ENCODE measurements at regions not wholly inside any gene's neighbourhood (a gene's known extent, or its start where the extent isn't known, plus 50 kb on each side); places are given as distances from the start of the nearest gene placed in this dataset.
"Not testable (repeated sequence)": the region's sequence is repeated elsewhere in the genome, so short reads cannot be mapped to it uniquely, and the experiment has no call there.

GRCh38 chr6:85236636-85237035, 213.2 kb upstream of the NT5E start:
- no peaks in the 10 kb centered on the region for H3K4me1 Mint-ChIP-seq

GRCh38 chr6:85227345-85227744, 222.5 kb upstream of the NT5E start:
- H3K27ac Mint-ChIP-seq = not testable (repeated sequence)
- WGBS (ENCODE audit: extremely low coverage, insufficient read length, low lambda C conversion rate) = no CpG with 5 or more reads among the region's 1 CpG

More at GRCh38 chr6:85236636-85237035, 213.2 kb upstream of the NT5E start:
- Histone ChIP-seq H3K79me2 (ENCODE audit: insufficient read depth, low read length) (no peaks in the 10 kb centered on the region), H3K79me1 (ENCODE audit: insufficient read depth, low read depth, low read length, poor library complexity, severe bottlenecking) (no peaks in the 10 kb centered on the region), H2AFZ (ENCODE audit: low read length) (no peak overlapping the region), H3T11ph (ENCODE audit: low read length) (no peak overlapping the region), H3K18ac (ENCODE audit: insufficient read length, low read depth, low read length) (no peak overlapping the region), H3K4me1 (ENCODE audit: insufficient read depth, low read length) (no peaks in the 10 kb centered on the region), H3K56ac (ENCODE audit: insufficient read length, low read depth, low read length) (no peak overlapping the region), H2BK120ac (ENCODE audit: low read depth, low read length, poor library complexity, severe bottlenecking) (no peak overlapping the region), H3K4me2 (ENCODE audit: insufficient read depth, insufficient read length, low read length) (no peak overlapping the region), H3K9me3 (ENCODE audit: control insufficient read depth, low read depth, low read length) (no peaks in the 10 kb centered on the region), H4K8ac (replicated peaks; ENCODE audit: insufficient read length, low read depth, low read length) (no peak overlapping the region), H3K23me2 (ENCODE audit: insufficient read length, low read depth, low read length, poor library complexity, severe bottlenecking) (no peaks in the 10 kb centered on the region), H3K23ac (ENCODE audit: insufficient read length, low read depth, low read length) (no peak overlapping the region), H4K5ac (ENCODE audit: insufficient read length, low read depth, low read length) (no peak overlapping the region), H4K91ac (ENCODE audit: insufficient read length, low read depth, low read length) (no peak overlapping the region), H2BK20ac (ENCODE audit: low read depth, low read length, poor library complexity, severe bottlenecking) (no peak overlapping the region), H2BK12ac (ENCODE audit: insufficient read length, low read depth, low read length) (no peak overlapping the region), H3K27ac (ENCODE audit: insufficient read length, low read depth, low read length) (no peak overlapping the region), H2BK5ac (ENCODE audit: insufficient read length, low read length) (no peak overlapping the region), H2BK15ac (ENCODE audit: low read depth, low read length) (no peak overlapping the region), H4K20me1 (ENCODE audit: control insufficient read depth, insufficient read depth, insufficient read length) (no peaks in the 10 kb centered on the region), H2AK5ac (ENCODE audit: insufficient read length, low read length) (no peak overlapping the region), H3K9ac (ENCODE audit: extremely low read depth, insufficient read length, low read length) (no peak overlapping the region), H3K14ac (ENCODE audit: insufficient read depth, low read length) (no peak overlapping the region), H3K27me3 (ENCODE audit: insufficient read depth, low read length) (no peaks in the 10 kb centered on the region), H3K4ac (ENCODE audit: low read depth, low read length) (no peak overlapping the region)
- no CpG with 5 or more reads among the region's 3 CpGs for WGBS (ENCODE audit: extremely low coverage, insufficient read length, low lambda C conversion rate)
- no peak for DNase-seq
- Mint-ChIP-seq H3K9me3 (no peaks in the 10 kb centered on the region), H3K27ac (no peak overlapping the region), H3K27me3 (ENCODE audit: low read depth) (no peaks in the 10 kb centered on the region), H3K36me3 (ENCODE audit: insufficient read depth in 1 of 3, low read depth in 3 of 3) (no peaks in the 10 kb centered on the region), H3K4me3 (no peak overlapping the region)
- TF ChIP-seq CTCF (conservative IDR thresholded peaks at IDR 0.05) = no peak

More at GRCh38 chr6:85227345-85227744, 222.5 kb upstream of the NT5E start:
- not testable (repeated sequence) for H3K79me2 ChIP-seq (ENCODE audit: insufficient read depth, low read length); H3K27me3 ChIP-seq (ENCODE audit: insufficient read depth, low read length); H4K5ac ChIP-seq (ENCODE audit: insufficient read length, low read depth, low read length); H3K27ac ChIP-seq (ENCODE audit: insufficient read length, low read depth, low read length); H3K9ac ChIP-seq (ENCODE audit: extremely low read depth, insufficient read length, low read length); H3K27me3 Mint-ChIP-seq (ENCODE audit: low read depth); H3K4me3 Mint-ChIP-seq; H2BK15ac ChIP-seq (ENCODE audit: low read depth, low read length); H2AFZ ChIP-seq (ENCODE audit: low read length); H2BK120ac ChIP-seq (ENCODE audit: low read depth, low read length, poor library complexity, severe bottlenecking); H4K20me1 ChIP-seq (ENCODE audit: control insufficient read depth, insufficient read depth, insufficient read length); H4K91ac ChIP-seq (ENCODE audit: insufficient read length, low read depth, low read length); DNase-seq; H2BK5ac ChIP-seq (ENCODE audit: insufficient read length, low read length); H2BK20ac ChIP-seq (ENCODE audit: low read depth, low read length, poor library complexity, severe bottlenecking); H3K79me1 ChIP-seq (ENCODE audit: insufficient read depth, low read depth, low read length, poor library complexity, severe bottlenecking); H3K4me1 ChIP-seq (ENCODE audit: insufficient read depth, low read length); H3K4me2 ChIP-seq (ENCODE audit: insufficient read depth, insufficient read length, low read length); H2BK12ac ChIP-seq (ENCODE audit: insufficient read length, low read depth, low read length); H3K23ac ChIP-seq (ENCODE audit: insufficient read length, low read depth, low read length); H2AK5ac ChIP-seq (ENCODE audit: insufficient read length, low read length); H3K4ac ChIP-seq (ENCODE audit: low read depth, low read length); H3K18ac ChIP-seq (ENCODE audit: insufficient read length, low read depth, low read length); H3K56ac ChIP-seq (ENCODE audit: insufficient read length, low read depth, low read length); H3K4me1 Mint-ChIP-seq; H3K14ac ChIP-seq (ENCODE audit: insufficient read depth, low read length); H3K36me3 Mint-ChIP-seq (ENCODE audit: insufficient read depth in 1 of 3, low read depth in 3 of 3); H3T11ph ChIP-seq (ENCODE audit: low read length); H3K23me2 ChIP-seq (ENCODE audit: insufficient read length, low read depth, low read length, poor library complexity, severe bottlenecking); H4K8ac ChIP-seq (replicated peaks; ENCODE audit: insufficient read length, low read depth, low read length); H3K9me3 ChIP-seq (ENCODE audit: control insufficient read depth, low read depth, low read length)
- peaks cover 38 to 42% of the 10 kb centered on the region in 2 experiments for H3K9me3 Mint-ChIP-seq

Data from H9 (cell line).